ENCODE measurements at regions not wholly inside any gene's neighbourhood (a gene's known extent, or its start where the extent isn't known, plus 50 kb on each side); places are given as distances from the start of the nearest gene placed in this dataset.

DNA sequence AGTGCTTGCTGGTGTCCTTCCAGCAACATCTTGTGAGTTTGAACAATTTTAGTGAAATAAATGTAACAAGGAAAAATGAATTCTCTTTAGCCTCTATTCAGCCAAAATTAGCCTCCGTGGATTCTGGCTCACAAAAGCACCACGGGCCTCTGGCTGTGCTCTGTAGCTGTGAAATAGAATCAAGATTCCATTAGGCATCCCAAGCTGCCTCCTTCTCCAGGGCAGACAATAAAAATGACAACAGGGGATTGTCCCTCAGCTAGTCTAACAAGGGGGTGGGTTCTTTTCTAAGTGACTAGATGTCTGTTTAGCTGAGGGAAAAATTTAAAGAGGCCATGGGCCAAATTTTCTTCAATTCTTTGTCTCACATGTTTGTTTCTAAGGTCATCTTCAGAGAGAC is 254.7 kb upstream of the FIGN start:
- TF ChIP-seq, protein P1, sequence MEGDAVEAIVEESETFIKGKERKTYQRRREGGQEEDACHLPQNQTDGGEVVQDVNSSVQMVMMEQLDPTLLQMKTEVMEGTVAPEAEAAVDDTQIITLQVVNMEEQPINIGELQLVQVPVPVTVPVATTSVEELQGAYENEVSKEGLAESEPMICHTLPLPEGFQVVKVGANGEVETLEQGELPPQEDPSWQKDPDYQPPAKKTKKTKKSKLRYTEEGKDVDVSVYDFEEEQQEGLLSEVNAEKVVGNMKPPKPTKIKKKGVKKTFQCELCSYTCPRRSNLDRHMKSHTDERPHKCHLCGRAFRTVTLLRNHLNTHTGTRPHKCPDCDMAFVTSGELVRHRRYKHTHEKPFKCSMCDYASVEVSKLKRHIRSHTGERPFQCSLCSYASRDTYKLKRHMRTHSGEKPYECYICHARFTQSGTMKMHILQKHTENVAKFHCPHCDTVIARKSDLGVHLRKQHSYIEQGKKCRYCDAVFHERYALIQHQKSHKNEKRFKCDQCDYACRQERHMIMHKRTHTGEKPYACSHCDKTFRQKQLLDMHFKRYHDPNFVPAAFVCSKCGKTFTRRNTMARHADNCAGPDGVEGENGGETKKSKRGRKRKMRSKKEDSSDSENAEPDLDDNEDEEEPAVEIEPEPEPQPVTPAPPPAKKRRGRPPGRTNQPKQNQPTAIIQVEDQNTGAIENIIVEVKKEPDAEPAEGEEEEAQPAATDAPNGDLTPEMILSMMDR (IDR thresholded peaks at IDR 0.05) = no peak
- TF ChIP-seq POLR2A (IDR thresholded peaks at IDR 0.05) = no peak

All from testis (tissue), 2 donors.